ENCODE measurements at regions not wholly inside any gene's neighbourhood (a gene's known extent, or its start where the extent isn't known, plus 50 kb on each side); places are given as distances from the start of the nearest gene placed in this dataset.

DNA sequence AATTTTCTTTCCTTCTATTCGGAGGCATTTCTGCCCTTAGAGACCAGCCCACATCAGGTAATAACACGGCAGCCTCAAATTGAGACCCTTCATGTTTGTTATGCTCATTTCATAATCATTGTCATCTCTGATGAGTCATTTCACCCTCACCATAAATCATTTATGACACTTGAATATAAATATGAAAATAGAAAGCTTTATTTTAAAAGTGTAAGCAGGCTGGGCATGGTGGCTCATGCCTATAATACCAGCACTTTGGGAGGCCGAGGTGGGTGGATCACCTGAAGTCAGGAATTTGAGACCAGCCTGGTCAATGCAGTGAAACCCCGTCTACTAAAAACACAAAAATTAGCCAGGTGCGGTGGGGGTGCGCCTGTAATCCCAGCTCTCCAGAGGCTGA lies 57.4 kb upstream of the EGFR start:
- TF ChIP-seq CTCF (IDR thresholded peaks at IDR 0.05): no peak

- no peak for TF ChIP-seq CTCF (IDR thresholded peaks at IDR 0.05)
Observed at GRCh38 chr7:54963155-54963554, 55.7 kb upstream of the EGFR start.

GRCh38 chr7:54964136-54964535 lies 54.7 kb upstream of the EGFR start:
- TF ChIP-seq CTCF (IDR thresholded peaks at IDR 0.05): no peak

- no peak for TF ChIP-seq CTCF (IDR thresholded peaks at IDR 0.05)
Observed at GRCh38 chr7:54967377-54967776, 51.4 kb upstream of the EGFR start.

- TF ChIP-seq CTCF (IDR thresholded peaks at IDR 0.05): no peak
Observed at GRCh38 chr7:54968018-54968417, 50.8 kb upstream of the EGFR start.

Data from LNCAP (cell line).